ENCODE measurements at regions not wholly inside any gene's neighbourhood (a gene's known extent, or its start where the extent isn't known, plus 50 kb on each side); places are given as distances from the start of the nearest gene placed in this dataset.
"Not testable (repeated sequence)": the region's sequence is repeated elsewhere in the genome, so short reads cannot be mapped to it uniquely, and the experiment has no call there.

GRCh38 chr13:81172603-81173002 is 831.7 kb upstream of the SPRY2 start:
- in situ Hi-C loops (cut with HindIII; ENCODE audit: low pct_unique_long_range_greater_than_20kb, low sequenced_read_pairs) = no loop called here
- DNase-seq (ENCODE audit: low read depth, low spot score) = no peak

DNA sequence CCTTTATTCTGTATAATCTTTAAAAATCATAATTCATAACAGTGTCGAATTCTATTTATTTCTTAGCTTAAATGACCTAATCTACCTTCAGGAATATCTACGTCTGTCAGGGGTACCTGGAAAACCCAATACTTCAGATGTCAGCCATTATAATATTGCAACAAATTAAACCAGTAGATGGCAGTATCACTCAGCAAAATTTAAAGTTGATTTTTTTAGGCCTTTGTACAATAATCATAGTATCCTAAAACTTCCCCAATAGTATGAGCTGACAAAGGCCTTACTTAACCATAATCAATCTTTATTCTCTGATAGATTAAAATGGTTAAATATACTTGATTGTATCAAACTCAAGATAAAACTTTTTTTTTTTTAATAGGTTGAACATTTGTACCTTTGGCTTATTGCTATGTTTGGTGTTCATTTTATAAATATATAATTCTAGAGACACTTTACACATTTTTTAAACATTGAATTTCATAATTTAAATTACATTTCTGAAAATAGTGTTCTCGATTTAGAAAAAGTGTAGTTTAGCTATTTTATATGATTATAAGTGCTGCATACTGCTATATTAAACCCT is 830.2 kb upstream of the SPRY2 start:
- in situ Hi-C loops (cut with HindIII; ENCODE audit: low pct_unique_long_range_greater_than_20kb, low sequenced_read_pairs) = no loop called here
- DNase-seq (ENCODE audit: low read depth, low spot score) = peak; percentile 56

DNA sequence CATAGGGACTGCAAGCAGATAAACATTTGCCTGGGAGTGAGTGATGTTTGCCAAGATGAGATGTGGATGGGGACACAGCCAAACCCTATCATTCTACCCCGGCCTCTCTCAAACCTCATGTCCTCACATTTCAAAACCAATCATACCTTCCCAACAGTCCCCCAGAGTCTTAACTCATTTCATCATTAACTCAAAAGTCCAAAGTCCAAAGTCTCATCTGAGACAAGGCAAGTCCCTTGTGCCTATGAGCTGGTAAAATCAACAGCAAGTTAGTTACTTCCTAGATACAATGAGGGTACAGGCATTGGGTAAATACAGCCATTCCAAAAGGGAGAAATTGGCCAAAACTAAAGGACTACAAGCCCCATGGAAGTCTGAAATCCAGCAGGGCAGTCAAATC is 822.9 kb upstream of the SPRY2 start:
- in situ Hi-C loops (cut with HindIII; ENCODE audit: low pct_unique_long_range_greater_than_20kb, low sequenced_read_pairs); DNase-seq (ENCODE audit: low read depth, low spot score): not testable (repeated sequence)

GRCh38 chr13:81153478-81153877 is 812.6 kb upstream of the SPRY2 start:
- DNase-seq (ENCODE audit: low read depth, low spot score) = no peak
- in situ Hi-C loops (cut with HindIII; ENCODE audit: low pct_unique_long_range_greater_than_20kb, low sequenced_read_pairs) = no loop called here

DNA sequence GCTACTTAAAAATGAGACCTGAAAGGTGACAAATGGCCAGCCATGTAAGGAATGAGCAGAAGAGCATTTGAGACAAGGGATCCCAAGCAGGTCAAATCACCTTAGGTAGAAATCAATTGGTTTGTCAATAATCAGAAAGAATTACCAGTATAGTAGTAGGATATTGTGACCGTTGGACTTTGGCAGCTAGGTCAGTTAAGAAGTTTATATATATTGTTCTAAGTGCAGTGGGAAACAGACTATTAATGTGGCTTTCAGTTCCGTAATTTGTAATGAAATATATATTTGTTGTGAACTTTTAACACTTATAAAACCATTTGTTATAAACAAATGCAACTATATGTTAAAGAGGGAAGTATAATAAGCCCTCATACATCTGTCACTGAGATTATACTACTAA is 807.9 kb upstream of the SPRY2 start:
- DNase-seq (ENCODE audit: low read depth, low spot score) = no peak
- in situ Hi-C loops (cut with HindIII; ENCODE audit: low pct_unique_long_range_greater_than_20kb, low sequenced_read_pairs) = no loop called here

GRCh38 chr13:81146576-81146975 is 805.6 kb upstream of the SPRY2 start:
- DNase-seq (ENCODE audit: low read depth, low spot score); in situ Hi-C loops (cut with HindIII; ENCODE audit: low pct_unique_long_range_greater_than_20kb, low sequenced_read_pairs): not testable (repeated sequence)

GRCh38 chr13:81142306-81142999 is 801.5 kb upstream of the SPRY2 start:
- in situ Hi-C loops (cut with HindIII; ENCODE audit: low pct_unique_long_range_greater_than_20kb, low sequenced_read_pairs) = no loop called here
- DNase-seq (ENCODE audit: low read depth, low spot score) = no peak

GRCh38 chr13:81140675-81141074 is 799.7 kb upstream of the SPRY2 start:
- DNase-seq (ENCODE audit: low read depth, low spot score) = no peak
- in situ Hi-C loops (cut with HindIII; ENCODE audit: low pct_unique_long_range_greater_than_20kb, low sequenced_read_pairs) = no loop called here

- DNase-seq (ENCODE audit: low read depth, low spot score) = no peak
- in situ Hi-C loops (cut with HindIII; ENCODE audit: low pct_unique_long_range_greater_than_20kb, low sequenced_read_pairs) = no loop called here
Measured at GRCh38 chr13:81139987-81140386, 799.1 kb upstream of the SPRY2 start.

- in situ Hi-C loops (cut with HindIII; ENCODE audit: low pct_unique_long_range_greater_than_20kb, low sequenced_read_pairs) = no loop called here
- no peak for DNase-seq (ENCODE audit: low read depth, low spot score)
Measured at GRCh38 chr13:81138353-81138980, 797.5 kb upstream of the SPRY2 start.

DNA sequence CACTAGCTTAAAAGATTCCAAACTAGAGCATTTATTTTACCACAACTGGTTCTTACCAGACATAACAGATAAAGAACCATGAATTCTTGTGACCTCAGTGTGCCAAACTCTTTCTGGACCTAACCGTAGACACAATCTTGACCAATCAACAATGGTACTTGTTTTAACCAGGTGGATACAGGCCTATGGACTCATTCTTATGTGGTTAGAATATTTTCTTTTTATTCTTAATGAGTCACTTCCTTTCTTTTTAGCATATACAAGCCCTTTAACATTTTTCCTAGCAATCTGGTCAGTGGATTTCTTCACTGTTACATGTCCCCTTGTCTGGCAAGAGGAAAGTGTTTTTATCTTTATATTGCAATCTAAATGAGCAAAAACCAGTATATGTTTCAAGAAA is 792.1 kb upstream of the SPRY2 start:
- no peak for DNase-seq (ENCODE audit: low read depth, low spot score)
- in situ Hi-C loops (cut with HindIII; ENCODE audit: low pct_unique_long_range_greater_than_20kb, low sequenced_read_pairs) = no loop called here

- no peak for DNase-seq (ENCODE audit: low read depth, low spot score)
- in situ Hi-C loops (cut with HindIII; ENCODE audit: low pct_unique_long_range_greater_than_20kb, low sequenced_read_pairs) = no loop called here
Measured at GRCh38 chr13:81117416-81117815, 776.5 kb upstream of the SPRY2 start.

DNA sequence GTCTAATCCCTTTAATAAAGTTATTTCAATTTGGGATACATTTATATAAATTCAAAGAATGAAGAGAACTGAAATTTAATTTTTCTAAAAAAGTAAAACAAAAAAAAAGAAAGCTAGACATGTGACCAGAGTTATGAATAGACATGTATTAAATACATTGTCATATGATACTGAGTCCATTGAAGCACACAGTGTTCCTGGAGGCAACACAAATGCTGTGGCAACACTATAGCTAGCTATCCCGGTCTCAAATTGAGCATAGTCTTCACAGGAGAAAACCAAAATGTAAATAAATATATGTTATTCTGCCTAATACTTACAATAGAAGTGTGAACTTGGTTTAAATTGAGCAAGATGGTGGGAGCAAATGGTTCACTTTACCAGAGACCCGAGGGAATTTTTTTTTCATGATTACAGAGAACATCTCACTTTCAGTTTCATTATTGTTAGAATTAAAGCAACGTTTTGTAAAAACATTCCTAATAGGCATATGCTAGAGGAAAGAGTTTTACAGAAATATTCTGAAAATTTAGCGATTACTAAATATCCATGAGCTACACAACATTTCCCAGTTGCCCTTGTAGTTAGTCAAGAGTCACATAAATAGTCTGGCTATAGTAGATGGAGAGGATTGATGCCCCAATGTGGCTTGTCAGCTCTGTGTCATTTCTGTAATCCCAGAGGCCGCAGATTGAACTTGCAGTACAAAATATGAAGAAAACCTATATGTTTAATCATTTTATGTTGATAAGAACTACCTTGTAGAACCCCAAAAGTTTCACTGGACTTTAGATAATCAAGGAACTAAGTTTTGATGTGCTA is 775.7 kb upstream of the SPRY2 start:
- DNase-seq (ENCODE audit: low read depth, low spot score) = peak; percentile 54
- in situ Hi-C loops (cut with HindIII; ENCODE audit: low pct_unique_long_range_greater_than_20kb, low sequenced_read_pairs) = no loop called here

DNA sequence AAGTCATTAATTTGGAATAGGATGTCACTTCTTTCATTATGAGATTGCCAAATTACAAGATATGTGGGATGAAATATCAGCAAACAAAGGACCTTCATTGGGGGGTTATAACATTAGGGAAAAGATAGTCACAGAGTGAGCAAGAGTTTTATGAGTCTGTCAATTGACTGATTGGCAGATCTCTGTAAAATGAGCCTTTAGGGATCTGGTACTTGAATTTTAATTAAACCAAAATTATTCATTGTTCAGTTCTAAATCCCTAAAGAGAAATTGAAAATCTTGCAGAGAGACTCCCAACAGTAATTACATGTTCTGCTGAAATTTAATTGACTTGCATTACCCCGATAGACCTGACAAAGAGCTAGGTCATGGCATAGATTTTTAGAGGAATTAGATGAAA is 768.1 kb upstream of the SPRY2 start:
- in situ Hi-C loops (cut with HindIII; ENCODE audit: low pct_unique_long_range_greater_than_20kb, low sequenced_read_pairs) = no loop called here
- DNase-seq (ENCODE audit: low read depth, low spot score) = no peak

DNA sequence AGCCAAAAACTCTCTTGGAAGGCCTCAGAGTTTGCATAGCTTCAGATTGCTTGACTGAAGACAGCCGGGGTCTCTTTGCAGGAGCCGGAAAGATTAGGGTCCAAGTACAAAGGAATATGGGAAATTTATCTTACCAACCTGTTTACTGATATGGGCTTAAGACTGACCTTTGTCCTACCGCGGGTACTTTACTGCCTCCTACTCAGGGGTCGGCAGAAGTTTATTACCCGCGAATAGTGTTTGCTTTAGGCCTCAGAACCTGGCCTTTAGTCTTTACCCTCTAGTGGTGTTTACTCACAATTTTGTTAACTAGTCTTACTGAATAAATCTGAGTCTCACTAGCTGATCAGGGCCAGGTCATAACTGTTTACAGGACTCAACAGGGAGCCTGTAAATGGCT is 765.4 kb upstream of the SPRY2 start:
- in situ Hi-C loops (cut with HindIII; ENCODE audit: low pct_unique_long_range_greater_than_20kb, low sequenced_read_pairs) = no loop called here
- no peak for DNase-seq (ENCODE audit: low read depth, low spot score)

DNA sequence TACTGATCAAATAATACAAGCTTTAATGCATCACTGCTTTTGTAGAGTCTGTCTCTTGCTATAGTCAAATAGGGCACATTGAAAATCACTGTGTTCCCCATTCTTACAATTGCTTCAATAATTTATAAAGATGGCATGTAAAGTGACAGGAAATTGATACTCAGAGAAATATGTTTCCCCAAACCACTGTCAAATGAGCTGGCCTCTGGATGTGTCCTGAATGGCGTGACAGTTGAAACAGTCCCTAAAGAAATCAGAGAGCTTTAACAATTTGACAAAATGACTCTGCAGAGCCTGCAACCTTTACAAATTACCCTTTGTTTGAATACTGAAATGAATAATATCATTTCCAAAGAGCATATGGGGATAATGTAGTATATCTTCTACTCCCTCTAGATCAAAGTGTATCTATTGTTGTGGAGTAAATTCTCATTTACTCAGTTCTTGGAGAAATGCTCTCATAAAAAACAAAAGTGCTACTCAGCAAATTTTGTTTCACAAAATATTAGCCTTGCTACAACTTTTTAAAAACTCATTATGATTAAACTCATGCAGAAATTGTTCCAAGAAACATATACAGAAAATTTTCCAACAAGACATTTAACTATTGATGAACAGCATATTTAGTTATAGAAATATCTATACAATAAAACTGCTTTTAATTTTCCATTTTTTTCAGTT is 763.2 kb upstream of the SPRY2 start:
- in situ Hi-C loops (cut with HindIII; ENCODE audit: low pct_unique_long_range_greater_than_20kb, low sequenced_read_pairs) = no loop called here

GRCh38 chr13:81102066-81102465 is 761.1 kb upstream of the SPRY2 start:
- in situ Hi-C loops (cut with HindIII; ENCODE audit: low pct_unique_long_range_greater_than_20kb, low sequenced_read_pairs); DNase-seq (ENCODE audit: low read depth, low spot score): not testable (repeated sequence)

More for the DNA sequence above, 763.2 kb upstream of the SPRY2 start:
- DNase-seq (ENCODE audit: low read depth, low spot score) = no peak
